Right atrium auricular region (tissue), 2 donors: ENCODE measurements at regions not wholly inside any gene's neighbourhood (a gene's known extent, or its start where the extent isn't known, plus 50 kb on each side); places are given as distances from the start of the nearest gene placed in this dataset.

Source experiments
- DNase-seq: peaks from one replicate; pipeline ENCODE4 v3.0.0-alpha.2; 2019; ENCODE audit warnings: low spot score
- H3K27ac ChIP-seq, 2 donors: fragments of 200-600 bp; sonication (generic); 1 replicate in 1 of 2; 2 replicates in 1 of 2; pipeline ENCODE4 v1.5.1; 2016 to 2019
- H3K27me3 ChIP-seq, 2 donors: fragments of 200-600 bp; sonication (generic); one replicate each; pipeline versions ENCODE4 v1.5.1 to v1.6.0; 2017 to 2019
- H3K36me3 ChIP-seq: fragments of 200-600 bp; sonication (generic); one replicate; pipeline ENCODE4 v1.5.1; 2016
- H3K4me1 ChIP-seq, 2 donors: fragments of 200-600 bp; sonication (generic); one replicate each; pipeline versions ENCODE4 v1.5.1 to v1.6.0; 2017 to 2019
- H3K4me3 ChIP-seq, 2 donors: fragments of 200-600 bp; sonication (generic); 1 replicate in 1 of 2; 2 replicates in 1 of 2; pipeline ENCODE4 v1.5.1; 2017 to 2019; ENCODE audit warnings: mild to moderate bottlenecking in 1 of 2, moderate library complexity in 1 of 2
- H3K9me3 ChIP-seq, 2 donors: fragments of 200-600 bp; sonication (generic); one replicate each; pipeline ENCODE4 v1.5.1; 2019
- TF ChIP-seq, protein P1 (sequence below), 2 donors: fragments of 200-600 bp; sonication (generic); IDR thresholded peaks; one replicate each; pipeline ENCODE4 v1.5.1; 2019; ENCODE audit warnings: antibody characterized with exemption in 2 of 2

DNA sequence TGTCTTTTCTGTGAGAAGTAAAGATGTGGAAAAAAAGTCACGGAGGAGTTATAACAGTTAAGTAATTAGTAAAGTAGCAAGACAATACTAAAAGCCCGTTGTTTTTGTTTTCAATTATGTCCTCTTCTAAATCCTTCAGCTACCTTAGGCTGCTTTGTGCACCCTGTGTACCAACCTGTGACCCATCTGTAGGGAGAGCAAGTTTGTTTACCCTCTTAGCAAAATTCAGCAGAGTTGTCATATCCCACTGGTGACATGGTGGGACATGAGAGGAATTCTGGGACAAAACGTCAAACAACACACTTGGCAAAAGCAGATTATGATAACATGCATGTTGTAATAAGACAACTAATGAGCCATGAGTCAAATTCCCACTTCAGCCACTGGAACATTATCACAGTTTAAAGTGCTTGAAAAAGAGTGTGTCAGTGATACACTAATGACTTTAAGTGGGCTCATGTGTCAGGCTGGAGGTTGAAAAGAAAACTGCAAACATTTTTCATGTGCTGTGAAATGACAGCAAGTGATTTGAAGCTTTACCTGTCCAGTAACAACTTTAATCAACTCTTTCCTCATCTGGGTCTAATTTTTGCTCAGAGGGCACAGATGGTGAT, 392.8 kb upstream of the ACVR2A start:
- Histone ChIP-seq H3K4me3 (no peak overlapping the region), H3K36me3 (no peaks in the 10 kb centered on the region), H3K4me1 (no peaks in the 10 kb centered on the region), H3K27ac (no peak overlapping the region), H3K27me3 (no peaks in the 10 kb centered on the region), H3K9me3 (no peaks in the 10 kb centered on the region)
- TF ChIP-seq, protein P1, sequence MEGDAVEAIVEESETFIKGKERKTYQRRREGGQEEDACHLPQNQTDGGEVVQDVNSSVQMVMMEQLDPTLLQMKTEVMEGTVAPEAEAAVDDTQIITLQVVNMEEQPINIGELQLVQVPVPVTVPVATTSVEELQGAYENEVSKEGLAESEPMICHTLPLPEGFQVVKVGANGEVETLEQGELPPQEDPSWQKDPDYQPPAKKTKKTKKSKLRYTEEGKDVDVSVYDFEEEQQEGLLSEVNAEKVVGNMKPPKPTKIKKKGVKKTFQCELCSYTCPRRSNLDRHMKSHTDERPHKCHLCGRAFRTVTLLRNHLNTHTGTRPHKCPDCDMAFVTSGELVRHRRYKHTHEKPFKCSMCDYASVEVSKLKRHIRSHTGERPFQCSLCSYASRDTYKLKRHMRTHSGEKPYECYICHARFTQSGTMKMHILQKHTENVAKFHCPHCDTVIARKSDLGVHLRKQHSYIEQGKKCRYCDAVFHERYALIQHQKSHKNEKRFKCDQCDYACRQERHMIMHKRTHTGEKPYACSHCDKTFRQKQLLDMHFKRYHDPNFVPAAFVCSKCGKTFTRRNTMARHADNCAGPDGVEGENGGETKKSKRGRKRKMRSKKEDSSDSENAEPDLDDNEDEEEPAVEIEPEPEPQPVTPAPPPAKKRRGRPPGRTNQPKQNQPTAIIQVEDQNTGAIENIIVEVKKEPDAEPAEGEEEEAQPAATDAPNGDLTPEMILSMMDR (IDR thresholded peaks at IDR 0.05) = no peak
- no peak for DNase-seq

DNA sequence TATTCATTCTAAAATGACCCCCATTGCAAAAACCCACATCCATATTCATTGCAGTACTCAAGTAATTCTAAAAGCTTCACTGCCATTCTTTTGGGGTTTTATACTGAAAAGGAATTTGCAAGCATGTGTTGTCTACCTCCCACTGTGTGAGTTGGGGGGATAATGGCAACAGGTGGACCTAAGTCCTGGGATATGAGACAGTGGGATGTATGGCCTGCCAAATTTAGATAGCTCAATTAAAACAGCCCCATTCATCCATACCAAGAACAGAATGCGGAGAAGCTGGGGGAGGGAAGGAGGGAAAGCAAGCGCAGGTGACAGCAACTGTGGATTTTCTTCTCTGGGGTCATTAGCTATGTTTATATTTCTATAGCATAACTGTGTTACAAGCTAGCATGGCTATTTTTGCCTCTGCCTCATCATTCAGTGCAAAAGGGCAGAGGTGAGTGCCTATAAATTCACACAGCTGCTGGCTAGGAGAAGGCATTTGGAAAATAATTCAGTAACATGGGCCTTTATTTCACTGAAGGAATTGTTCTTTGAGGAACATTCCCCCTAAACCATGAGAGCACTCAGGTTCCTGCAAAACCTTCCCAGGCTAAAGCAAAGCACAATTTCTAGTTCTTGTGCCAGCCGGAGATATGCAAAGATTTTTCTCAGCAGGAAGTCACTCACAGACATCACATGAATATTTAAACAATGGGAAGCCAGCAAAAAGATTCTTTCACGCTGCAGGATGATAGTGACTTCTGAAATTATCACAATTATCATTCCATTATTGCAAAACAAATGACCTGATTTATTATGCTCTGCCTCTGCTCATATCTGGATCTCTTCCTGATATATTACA, 393.9 kb upstream of the ACVR2A start:
- Histone ChIP-seq H3K9me3 (no peaks in the 10 kb centered on the region), H3K4me3 (no peak overlapping the region), H3K27me3 (no peaks in the 10 kb centered on the region), H3K4me1 (no peaks in the 10 kb centered on the region), H3K27ac (no peak overlapping the region), H3K36me3 (no peaks in the 10 kb centered on the region)
- no peak for DNase-seq
- TF ChIP-seq, protein P1 (IDR thresholded peaks at IDR 0.05) = no peak

DNA sequence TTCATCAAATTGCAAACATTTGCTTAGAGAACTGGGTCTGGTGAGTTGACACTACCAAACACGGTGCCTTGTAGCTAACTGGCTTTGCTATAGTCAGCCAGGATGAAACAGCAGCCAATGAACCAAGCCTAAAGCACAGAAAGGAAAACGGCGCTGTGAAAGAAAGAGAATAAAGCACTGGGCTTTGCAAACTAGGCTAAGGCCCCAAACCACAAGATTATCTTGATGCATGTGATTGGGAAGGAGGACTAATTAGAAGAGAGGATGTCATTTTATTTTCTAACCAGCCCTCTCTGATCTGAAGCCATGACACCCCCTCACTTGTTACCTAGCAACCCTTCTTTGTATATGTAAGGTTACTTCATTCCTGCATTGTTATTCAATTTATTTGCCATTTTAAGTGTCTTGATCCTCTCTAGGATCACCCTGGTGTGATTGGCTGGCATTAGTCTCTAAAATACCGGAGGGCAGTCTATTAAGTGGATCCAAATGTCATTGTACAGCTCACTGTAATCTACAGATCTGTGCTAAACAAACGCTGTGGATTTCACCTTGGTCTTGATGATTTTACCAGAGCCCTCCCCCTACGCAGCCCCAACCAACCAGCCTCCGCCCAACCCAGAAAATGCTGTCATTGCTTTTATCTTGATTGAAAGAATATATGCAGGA, 395.4 kb upstream of the ACVR2A start:
- Histone ChIP-seq H3K4me3 (no peak overlapping the region), H3K27ac (no peak overlapping the region), H3K9me3 (no peaks in the 10 kb centered on the region), H3K36me3 (no peaks in the 10 kb centered on the region), H3K27me3 (no peaks in the 10 kb centered on the region), H3K4me1 (no peaks in the 10 kb centered on the region)
- no peak for DNase-seq
- TF ChIP-seq, protein P1 (IDR thresholded peaks at IDR 0.05) = no peak

DNA sequence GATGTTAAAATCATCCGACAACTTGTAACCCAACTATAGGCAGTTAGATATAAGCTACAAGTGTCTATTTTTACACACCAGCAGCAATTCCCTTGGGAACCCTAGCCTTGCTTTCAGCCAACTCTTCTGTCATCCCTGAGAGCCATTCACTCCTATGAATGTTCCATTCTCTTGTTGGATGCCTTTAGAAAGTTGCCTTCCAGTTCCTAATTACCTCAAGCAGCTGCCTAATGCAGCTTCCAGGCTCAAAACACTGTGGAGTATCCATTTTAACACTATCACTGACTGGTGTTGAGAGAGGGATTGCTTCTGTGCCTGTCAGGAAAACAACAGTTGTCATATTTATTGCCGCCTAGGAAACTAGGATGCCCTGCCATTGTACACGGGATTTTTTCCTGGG, 402.0 kb upstream of the ACVR2A start:
- no peaks in the 10 kb centered on the region for H3K27me3 ChIP-seq
- no peak overlapping the region for H3K27ac ChIP-seq
- H3K4me3 ChIP-seq = no peak overlapping the region
- no peak for DNase-seq
- H3K36me3 ChIP-seq = no peaks in the 10 kb centered on the region
- H3K4me1 ChIP-seq = no peaks in the 10 kb centered on the region
- H3K9me3 ChIP-seq = no peaks in the 10 kb centered on the region
- TF ChIP-seq, protein P1 (IDR thresholded peaks at IDR 0.05) = no peak

DNA sequence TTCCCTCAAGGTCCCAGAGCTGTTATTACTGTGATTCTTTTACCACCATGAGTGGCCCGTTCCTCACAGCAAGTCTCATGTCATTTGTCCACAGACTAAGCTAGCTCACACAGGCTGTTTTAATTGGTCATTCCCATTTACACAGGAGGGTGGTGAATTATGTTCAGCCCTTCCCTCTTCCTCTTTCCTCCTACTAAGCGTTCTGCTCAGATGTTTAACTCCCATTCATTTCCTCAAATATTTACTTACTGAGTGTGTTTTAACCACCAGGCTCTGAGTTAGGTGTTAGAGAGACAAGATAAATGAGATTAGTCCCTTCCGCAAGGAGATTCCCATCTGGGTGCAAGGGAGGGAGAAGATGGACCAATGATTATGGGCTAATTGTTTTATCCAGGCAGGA, 403.6 kb upstream of the ACVR2A start:
- Histone ChIP-seq H3K4me3 (no peak overlapping the region), H3K9me3 (no peaks in the 10 kb centered on the region), H3K27ac (no peak overlapping the region), H3K36me3 (no peaks in the 10 kb centered on the region), H3K27me3 (no peaks in the 10 kb centered on the region), H3K4me1 (no peaks in the 10 kb centered on the region)
- TF ChIP-seq, protein P1 (IDR thresholded peaks at IDR 0.05) = no peak
- DNase-seq = no peak
